Left lung (tissue), 4 donors: ENCODE measurements at regions not wholly inside any gene's neighbourhood (a gene's known extent, or its start where the extent isn't known, plus 50 kb on each side); places are given as distances from the start of the nearest gene placed in this dataset.

Source experiments
- ATAC-seq: fragments of 200-7000 bp; cut with Tn5 transposase; one replicate; pipeline ENCODE4 v1.9.1; 2020; ENCODE audit warnings: moderate library complexity
- DNase-seq, 4 donors: peaks; one replicate each; pipeline ENCODE4 v3.0.0-alpha.2; 2013 to 2020
- H3K27ac ChIP-seq, 2 donors: fragments of 200-600 bp; sonication (generic) in 1 of 2; one replicate each; pipeline versions ENCODE4 v1.5.0 to v1.8.0; 2020 to 2021
- H3K27me3 ChIP-seq, 2 donors: fragments of 200-600 bp; sonication (generic) in 1 of 2; one replicate each; pipeline versions ENCODE4 v1.5.0 to v1.8.0; 2020 to 2021
- H3K36me3 ChIP-seq, 2 donors: fragments of 200-600 bp; sonication (generic) in 1 of 2; one replicate each; pipeline versions ENCODE4 v1.5.0 to v1.8.0; 2020 to 2021
- H3K4me1 ChIP-seq, 2 donors: fragments of 200-600 bp; one replicate each; pipeline ENCODE4 v1.8.0; 2021
- H3K4me3 ChIP-seq, 2 donors: fragments of 200-600 bp; sonication (generic) in 1 of 2; one replicate each; pipeline versions ENCODE4 v1.5.0 to v1.8.0; 2020 to 2021; ENCODE audit warnings: mild to moderate bottlenecking in 1 of 2
- H3K9me3 ChIP-seq, 2 donors: fragments of 200-600 bp; sonication (generic) in 1 of 2; one replicate each; pipeline versions ENCODE4 v1.5.0 to v1.8.0; 2020 to 2021
- intact Hi-C, 2 donors: fragments of 100-400 bp; cut with DNase I; formaldehyde crosslinking; loops; one replicate each; pipeline versions ENCODE4 v1.11.2 to v1.14.2; 2022
- TF ChIP-seq, protein P1 (sequence below), 2 donors: fragments of 200-600 bp; sonication (generic) in 1 of 2; IDR thresholded peaks; one replicate each; pipeline versions ENCODE4 v1.5.0 to v1.8.0; 2021; ENCODE audit warnings: antibody characterized with exemption in 2 of 2
- donor health status: DM: no; HTN: yes; CAD: no.
- donor health status: DM: no; HTN: no; CAD: no.

DNA sequence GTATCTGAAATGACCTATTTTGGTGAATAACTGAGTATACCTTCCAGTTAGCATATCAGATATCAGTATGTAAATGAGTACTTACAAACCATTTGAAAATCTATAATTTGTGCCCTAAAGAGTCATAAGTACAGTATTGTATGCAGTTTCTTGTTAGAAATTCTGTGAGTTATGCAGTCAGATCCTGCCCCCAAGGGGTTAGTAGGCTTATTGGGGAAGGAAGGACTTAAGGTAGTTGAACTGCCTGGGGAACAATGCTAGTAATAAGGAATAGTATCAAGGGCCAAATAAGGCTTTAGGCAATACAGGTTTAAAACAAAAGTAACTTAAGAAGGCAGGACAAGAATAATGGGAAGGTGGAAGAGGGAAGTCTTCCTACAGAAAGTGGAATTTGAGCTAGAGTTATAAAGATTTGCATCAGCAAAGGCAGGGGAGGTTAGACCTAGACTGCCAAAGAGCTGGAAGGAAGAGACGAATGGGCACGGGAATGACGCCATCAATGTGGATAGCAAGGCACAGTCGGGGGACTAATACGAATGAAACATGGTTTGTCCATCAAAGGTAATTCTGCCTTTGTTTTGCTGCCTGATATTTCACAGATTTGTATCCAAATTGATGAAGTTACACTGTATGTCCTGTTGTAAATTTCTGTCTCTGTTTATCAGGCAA lies 182.9 kb upstream of the DPYD start:
- intact Hi-C loops = no loop called here
- ATAC-seq = no peak

GRCh38 chr1:98102345-98103030 lies 181.7 kb upstream of the DPYD start:
- H3K4me1 ChIP-seq = no peaks in the 10 kb centered on the region
- no peak for DNase-seq
- no peaks in the 10 kb centered on the region for H3K27me3 ChIP-seq
- no peak for ATAC-seq
- H3K4me3 ChIP-seq = no peak overlapping the region
- intact Hi-C loops = no loop called here
- TF ChIP-seq, protein P1, sequence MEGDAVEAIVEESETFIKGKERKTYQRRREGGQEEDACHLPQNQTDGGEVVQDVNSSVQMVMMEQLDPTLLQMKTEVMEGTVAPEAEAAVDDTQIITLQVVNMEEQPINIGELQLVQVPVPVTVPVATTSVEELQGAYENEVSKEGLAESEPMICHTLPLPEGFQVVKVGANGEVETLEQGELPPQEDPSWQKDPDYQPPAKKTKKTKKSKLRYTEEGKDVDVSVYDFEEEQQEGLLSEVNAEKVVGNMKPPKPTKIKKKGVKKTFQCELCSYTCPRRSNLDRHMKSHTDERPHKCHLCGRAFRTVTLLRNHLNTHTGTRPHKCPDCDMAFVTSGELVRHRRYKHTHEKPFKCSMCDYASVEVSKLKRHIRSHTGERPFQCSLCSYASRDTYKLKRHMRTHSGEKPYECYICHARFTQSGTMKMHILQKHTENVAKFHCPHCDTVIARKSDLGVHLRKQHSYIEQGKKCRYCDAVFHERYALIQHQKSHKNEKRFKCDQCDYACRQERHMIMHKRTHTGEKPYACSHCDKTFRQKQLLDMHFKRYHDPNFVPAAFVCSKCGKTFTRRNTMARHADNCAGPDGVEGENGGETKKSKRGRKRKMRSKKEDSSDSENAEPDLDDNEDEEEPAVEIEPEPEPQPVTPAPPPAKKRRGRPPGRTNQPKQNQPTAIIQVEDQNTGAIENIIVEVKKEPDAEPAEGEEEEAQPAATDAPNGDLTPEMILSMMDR (IDR thresholded peaks at IDR 0.05) = no peak
- no peaks in the 10 kb centered on the region for H3K36me3 ChIP-seq
- no peak overlapping the region for H3K27ac ChIP-seq
- peaks cover 0 to 14% of the 10 kb centered on the region in 2 donors for H3K9me3 ChIP-seq

More for the DNA sequence above, 182.9 kb upstream of the DPYD start:
- Histone ChIP-seq H3K4me3 (no peak overlapping the region), H3K36me3 (no peaks in the 10 kb centered on the region), H3K27ac (no peak overlapping the region), H3K4me1 (no peaks in the 10 kb centered on the region), H3K27me3 (no peaks in the 10 kb centered on the region), H3K9me3 (peaks cover 0 to 23% of the 10 kb centered on the region in 2 donors)
- TF ChIP-seq, protein P1 (IDR thresholded peaks at IDR 0.05) = no peak
- no peak for DNase-seq

GRCh38 chr1:98101364-98101763 lies 180.5 kb upstream of the DPYD start:
- H3K27ac ChIP-seq = no peak overlapping the region
- no peaks in the 10 kb centered on the region for H3K27me3 ChIP-seq
- intact Hi-C loops = no loop called here
- H3K36me3 ChIP-seq = no peaks in the 10 kb centered on the region
- no peak overlapping the region for H3K4me3 ChIP-seq
- TF ChIP-seq, protein P1 (IDR thresholded peaks at IDR 0.05) = no peak
- DNase-seq (no peak), ATAC-seq (no peak)
- no peaks in the 10 kb centered on the region for H3K4me1 ChIP-seq
- peaks cover 0 to 3% of the 10 kb centered on the region in 2 donors for H3K9me3 ChIP-seq

DNA sequence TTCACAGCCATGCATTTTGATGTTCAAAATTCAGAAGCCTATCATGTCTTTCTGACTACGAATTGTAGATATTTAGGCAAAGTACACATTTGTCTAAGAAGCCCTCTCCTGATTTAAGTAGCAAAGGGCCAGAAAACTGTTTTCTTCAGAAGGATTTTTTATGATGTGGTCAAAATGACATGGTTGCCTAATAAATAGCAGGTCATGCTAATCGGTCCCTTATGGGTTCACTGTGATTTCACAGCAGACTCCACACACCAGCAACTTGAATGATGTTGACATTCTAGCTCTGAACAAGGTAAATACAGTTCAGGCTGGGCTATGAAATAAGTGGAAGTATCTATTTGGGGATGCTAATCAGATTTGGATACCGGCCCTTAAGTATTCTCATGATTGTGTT lies 178.7 kb upstream of the DPYD start:
- no peak overlapping the region for H3K4me3 ChIP-seq
- ATAC-seq (no peak), DNase-seq (no peak)
- no peaks in the 10 kb centered on the region for H3K4me1 ChIP-seq
- no peak overlapping the region for H3K27ac ChIP-seq
- H3K36me3 ChIP-seq = no peaks in the 10 kb centered on the region
- H3K27me3 ChIP-seq = no peaks in the 10 kb centered on the region
- intact Hi-C loops = no loop called here
- TF ChIP-seq, protein P1 (IDR thresholded peaks at IDR 0.05) = no peak
- H3K9me3 ChIP-seq = no peaks in the 10 kb centered on the region

DNA sequence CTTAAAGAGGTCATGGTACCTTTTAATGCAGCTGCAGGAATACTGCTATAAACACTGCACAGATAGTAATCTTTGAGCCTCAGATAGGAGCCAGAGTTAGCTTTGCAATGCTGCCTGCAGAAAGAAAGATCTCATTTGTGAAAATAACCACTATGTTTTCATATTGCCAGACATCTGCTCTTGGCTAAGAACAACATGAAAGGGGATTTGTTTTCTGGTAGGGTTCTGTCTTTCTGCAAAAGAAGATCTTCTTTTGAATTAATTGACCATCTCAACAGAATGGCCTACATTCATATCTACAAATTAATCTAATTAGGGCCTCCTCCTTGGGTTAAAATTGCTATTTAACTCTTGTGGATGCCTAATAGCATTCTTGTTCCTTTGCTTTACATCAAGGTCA lies 177.6 kb upstream of the DPYD start:
- Histone ChIP-seq H3K27me3 (no peaks in the 10 kb centered on the region), H3K27ac (no peak overlapping the region), H3K4me3 (no peak overlapping the region), H3K36me3 (no peaks in the 10 kb centered on the region), H3K9me3 (no peaks in the 10 kb centered on the region), H3K4me1 (no peaks in the 10 kb centered on the region)
- no peak for DNase-seq
- no peak for ATAC-seq
- intact Hi-C loops = no loop called here
- TF ChIP-seq, protein P1 (IDR thresholded peaks at IDR 0.05) = no peak
